Coronary artery (tissue), 2 donors: ENCODE measurements at regions not wholly inside any gene's neighbourhood (a gene's known extent, or its start where the extent isn't known, plus 50 kb on each side); places are given as distances from the start of the nearest gene placed in this dataset.
"Not testable (repeated sequence)": the region's sequence is repeated elsewhere in the genome, so short reads cannot be mapped to it uniquely, and the experiment has no call there.

Experiments used
- DNase-seq: peaks from one replicate; pipeline ENCODE4 v3.0.0-alpha.2; 2017; ENCODE audit warnings: low spot score
- H3K27ac ChIP-seq, 2 donors: fragments of 200-600 bp; sonication (generic); one replicate each; pipeline ENCODE4 v1.5.1; 2016 to 2019
- H3K4me3 ChIP-seq: fragments of 200-600 bp; sonication (generic); 2 replicates; pipeline ENCODE4 v1.5.1; 2016; ENCODE audit warnings: mild to moderate bottlenecking, moderate library complexity
- TF ChIP-seq, protein P1 (sequence below): fragments of 200-600 bp; sonication (generic); IDR thresholded peaks from one replicate; pipeline ENCODE4 v1.5.1; 2019; ENCODE audit warnings: antibody characterized with exemption

DNA sequence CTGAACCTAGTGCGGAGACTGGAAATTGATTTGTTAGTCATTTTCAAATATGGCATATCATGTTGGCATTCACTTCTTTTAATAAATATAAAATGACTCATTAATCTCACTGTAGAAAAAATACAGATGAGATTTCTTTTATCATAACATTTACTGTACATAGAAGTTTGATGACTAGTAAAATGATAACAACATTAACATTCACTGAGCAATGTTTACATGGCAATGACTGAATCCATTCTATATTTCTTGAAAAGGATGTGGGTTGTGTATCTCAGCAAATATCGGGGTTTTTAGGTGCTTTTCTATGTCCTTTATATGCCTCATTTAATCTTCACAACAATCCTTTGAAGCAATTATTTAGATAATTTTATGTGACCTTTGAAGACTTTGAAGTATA lies 920.9 kb upstream of the FAT3 start:
- TF ChIP-seq, protein P1, sequence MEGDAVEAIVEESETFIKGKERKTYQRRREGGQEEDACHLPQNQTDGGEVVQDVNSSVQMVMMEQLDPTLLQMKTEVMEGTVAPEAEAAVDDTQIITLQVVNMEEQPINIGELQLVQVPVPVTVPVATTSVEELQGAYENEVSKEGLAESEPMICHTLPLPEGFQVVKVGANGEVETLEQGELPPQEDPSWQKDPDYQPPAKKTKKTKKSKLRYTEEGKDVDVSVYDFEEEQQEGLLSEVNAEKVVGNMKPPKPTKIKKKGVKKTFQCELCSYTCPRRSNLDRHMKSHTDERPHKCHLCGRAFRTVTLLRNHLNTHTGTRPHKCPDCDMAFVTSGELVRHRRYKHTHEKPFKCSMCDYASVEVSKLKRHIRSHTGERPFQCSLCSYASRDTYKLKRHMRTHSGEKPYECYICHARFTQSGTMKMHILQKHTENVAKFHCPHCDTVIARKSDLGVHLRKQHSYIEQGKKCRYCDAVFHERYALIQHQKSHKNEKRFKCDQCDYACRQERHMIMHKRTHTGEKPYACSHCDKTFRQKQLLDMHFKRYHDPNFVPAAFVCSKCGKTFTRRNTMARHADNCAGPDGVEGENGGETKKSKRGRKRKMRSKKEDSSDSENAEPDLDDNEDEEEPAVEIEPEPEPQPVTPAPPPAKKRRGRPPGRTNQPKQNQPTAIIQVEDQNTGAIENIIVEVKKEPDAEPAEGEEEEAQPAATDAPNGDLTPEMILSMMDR: no peak

DNA sequence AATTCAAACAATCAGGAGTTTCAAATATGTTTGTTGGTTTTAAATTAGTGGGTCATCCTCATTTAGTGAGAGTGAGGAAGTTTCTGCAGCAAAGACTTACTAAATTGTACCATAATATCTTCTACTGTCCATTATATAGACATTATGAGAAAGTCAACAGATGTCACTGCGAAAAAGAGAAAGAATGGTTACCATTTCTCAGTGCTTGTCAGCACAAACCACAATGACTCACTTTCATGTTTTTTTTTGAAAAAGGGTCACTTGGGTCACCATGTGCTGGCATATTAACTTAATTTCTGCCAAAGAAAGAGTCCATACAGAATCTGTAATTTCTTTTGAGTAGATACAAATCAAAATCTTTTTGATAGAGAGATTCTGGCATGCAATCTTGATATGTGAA lies 924.6 kb upstream of the FAT3 start:
- H3K4me3 ChIP-seq: no peak overlapping the region
- no peak overlapping the region for H3K27ac ChIP-seq
- TF ChIP-seq, protein P1: no peak
- DNase-seq: no peak

More for the DNA sequence above, 920.9 kb upstream of the FAT3 start:
- no peak for DNase-seq
- H3K27ac ChIP-seq: no peak overlapping the region
- H3K4me3 ChIP-seq: no peak overlapping the region

DNA sequence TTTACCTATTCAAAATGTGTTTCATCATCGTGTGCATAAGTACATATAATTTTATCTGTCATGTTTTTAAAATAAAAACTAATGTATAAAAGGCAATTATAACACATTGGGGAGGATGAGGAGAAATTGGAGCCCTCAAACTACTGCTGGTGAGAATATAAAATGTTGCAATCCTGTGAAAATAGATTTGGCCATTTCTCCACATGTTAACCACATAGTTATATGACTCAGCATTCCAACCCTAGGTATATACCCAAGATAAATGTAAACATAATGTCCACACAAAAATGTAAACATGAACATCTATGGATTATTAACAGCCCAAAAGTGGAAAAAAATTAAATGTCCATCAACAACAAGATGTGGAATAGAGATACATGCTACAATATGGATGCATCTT lies 928.0 kb upstream of the FAT3 start:
- Histone ChIP-seq H3K4me3 (no peak overlapping the region), H3K27ac (no peak overlapping the region)
- TF ChIP-seq, protein P1: no peak
- DNase-seq: no peak

DNA sequence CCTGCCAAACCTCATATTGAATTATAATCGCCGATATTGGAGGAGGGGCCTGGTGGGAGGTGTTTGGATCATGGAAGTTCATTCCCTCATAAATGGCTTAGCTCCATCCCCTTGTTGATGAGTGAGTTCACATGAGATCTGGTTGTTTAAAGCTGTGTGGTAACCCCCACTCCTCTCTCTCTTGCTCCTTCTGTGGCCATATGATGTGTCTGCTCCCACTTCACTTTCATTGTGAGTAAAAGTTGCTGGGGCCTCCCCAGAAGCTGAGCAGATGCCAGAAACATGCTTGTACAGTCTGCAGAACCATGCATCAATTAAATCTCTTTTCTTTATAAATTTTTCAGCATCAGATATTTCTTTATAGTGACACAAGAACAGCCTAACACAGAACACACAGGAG lies 929.0 kb upstream of the FAT3 start:
- DNase-seq: no peak
- no peak overlapping the region for H3K4me3 ChIP-seq
- TF ChIP-seq, protein P1: no peak
- H3K27ac ChIP-seq: no peak overlapping the region

DNA sequence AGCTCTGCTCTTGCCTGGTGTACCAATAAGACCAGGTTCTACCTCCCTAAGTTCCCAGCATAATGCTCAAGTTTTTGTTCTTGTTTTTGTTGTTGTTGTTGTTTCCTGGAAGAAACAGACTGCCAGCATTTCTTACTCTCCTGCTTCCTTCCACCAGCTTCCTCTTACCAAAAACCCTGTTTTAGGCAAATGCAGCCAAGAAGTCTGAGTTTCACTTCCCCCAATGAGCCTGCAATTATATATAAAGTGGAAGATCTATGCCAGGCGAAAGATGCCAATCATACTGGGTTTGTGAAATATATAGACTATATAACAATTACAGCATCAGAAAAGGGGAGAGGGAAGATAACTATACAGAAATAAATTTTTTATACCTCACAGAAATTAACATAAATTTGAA lies 931.5 kb upstream of the FAT3 start:
- H3K4me3 ChIP-seq: no peak overlapping the region
- TF ChIP-seq, protein P1: no peak
- DNase-seq: no peak
- H3K27ac ChIP-seq: no peak overlapping the region

DNA sequence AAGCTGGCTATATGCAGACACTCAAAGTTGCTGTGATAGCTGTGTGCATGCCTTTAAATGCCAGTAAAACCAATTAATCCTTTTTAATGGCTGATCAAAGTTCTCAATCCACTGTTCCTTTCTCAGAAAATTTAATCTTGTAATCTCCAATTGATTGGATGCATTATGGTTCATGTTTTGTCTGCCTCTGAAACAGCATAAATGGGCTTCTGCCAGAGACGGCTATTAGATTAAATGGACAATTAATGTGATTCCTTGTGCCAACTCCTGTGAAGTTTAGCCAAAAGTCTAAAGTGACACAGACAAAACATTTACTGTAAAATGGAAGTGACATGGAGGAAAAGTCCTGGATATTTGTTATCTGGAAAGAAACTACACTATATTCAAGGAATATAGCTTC lies 952.5 kb upstream of the FAT3 start:
- Histone ChIP-seq H3K4me3 (no peak overlapping the region), H3K27ac (no peak overlapping the region)
- no peak for DNase-seq
- TF ChIP-seq, protein P1: no peak

DNA sequence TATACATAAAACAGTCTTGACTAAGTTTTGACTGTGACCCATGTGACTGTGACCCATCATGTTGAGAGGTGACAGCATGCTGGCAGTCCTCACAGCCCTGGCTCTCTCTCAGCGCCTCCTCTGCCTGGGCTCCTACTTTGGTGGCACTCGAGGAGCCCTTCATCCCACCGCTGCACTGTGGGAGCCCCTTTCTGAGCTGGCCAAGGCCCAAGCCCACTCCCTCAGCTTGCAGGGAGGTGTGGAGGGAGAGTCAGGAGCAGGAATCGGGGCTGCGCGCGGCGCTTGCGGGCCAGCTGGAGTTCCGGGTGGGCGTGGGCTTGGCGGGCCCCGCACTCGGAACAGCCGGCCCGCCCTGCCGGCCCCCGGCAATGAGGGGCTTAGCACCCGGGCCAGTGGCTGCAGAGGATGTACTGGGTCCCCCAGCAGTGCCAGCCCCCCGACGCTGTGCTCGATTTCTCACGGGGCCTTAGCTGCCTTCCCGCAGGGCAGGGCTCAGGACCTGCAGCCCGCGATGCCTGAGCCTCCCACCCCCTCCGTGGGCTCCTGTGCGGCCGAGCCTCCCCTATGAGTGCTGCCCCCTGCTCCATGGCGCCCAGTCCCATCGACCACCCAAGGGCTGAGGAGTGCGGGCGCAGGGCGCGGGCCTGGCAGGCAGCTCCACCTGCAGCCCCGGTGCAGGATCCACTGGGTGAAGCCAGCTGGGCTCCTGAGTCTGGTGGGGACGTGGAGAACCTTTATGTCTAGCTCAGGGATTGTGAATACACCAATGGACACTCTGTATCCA lies 955.9 kb upstream of the FAT3 start:
- H3K4me3 ChIP-seq, H3K27ac ChIP-seq, DNase-seq: not testable (repeated sequence)
